ENCODE measurements at regions not wholly inside any gene's neighbourhood (a gene's known extent, or its start where the extent isn't known, plus 50 kb on each side); places are given as distances from the start of the nearest gene placed in this dataset.

GRCh38 chr13:82569581-82569980 lies 1312.7 kb downstream of the SLITRK1 start:
- no peak for TF ChIP-seq POLR2A (IDR thresholded peaks at IDR 0.05)
- TF ChIP-seq, protein P1, sequence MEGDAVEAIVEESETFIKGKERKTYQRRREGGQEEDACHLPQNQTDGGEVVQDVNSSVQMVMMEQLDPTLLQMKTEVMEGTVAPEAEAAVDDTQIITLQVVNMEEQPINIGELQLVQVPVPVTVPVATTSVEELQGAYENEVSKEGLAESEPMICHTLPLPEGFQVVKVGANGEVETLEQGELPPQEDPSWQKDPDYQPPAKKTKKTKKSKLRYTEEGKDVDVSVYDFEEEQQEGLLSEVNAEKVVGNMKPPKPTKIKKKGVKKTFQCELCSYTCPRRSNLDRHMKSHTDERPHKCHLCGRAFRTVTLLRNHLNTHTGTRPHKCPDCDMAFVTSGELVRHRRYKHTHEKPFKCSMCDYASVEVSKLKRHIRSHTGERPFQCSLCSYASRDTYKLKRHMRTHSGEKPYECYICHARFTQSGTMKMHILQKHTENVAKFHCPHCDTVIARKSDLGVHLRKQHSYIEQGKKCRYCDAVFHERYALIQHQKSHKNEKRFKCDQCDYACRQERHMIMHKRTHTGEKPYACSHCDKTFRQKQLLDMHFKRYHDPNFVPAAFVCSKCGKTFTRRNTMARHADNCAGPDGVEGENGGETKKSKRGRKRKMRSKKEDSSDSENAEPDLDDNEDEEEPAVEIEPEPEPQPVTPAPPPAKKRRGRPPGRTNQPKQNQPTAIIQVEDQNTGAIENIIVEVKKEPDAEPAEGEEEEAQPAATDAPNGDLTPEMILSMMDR (IDR thresholded peaks at IDR 0.05): no peak
